ENCODE measurements at regions not wholly inside any gene's neighbourhood (a gene's known extent, or its start where the extent isn't known, plus 50 kb on each side); places are given as distances from the start of the nearest gene placed in this dataset.

DNA sequence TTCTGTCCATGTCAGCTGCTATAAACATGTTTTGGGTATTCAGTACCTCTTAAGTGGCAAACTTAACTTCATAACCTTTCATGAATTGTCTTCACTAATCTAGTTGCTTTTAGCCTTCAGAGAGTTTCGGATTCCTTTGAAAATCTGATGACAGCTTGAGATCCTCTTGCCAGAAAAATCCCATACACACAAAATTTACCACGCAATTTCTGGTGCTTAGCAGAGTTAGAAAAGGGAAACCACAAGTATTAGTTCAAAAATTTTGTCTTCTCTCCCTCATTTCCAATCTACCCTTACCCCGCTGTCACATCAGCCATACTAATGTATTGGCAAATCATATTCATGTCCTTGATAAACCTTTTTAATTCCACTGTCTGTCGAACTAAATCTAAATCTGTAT is 72.7 kb upstream of the TMEM106B start:
- no peak for DNase-seq (ENCODE audit: extremely low spot score)
- ChIA-PET CTCF (no interaction called here), POLR2A (no interaction called here)
- no peak for TF ChIP-seq ZNF384 (IDR thresholded peaks at IDR 0.05)
- no peak for TF ChIP-seq CTBP1 (IDR thresholded peaks at IDR 0.05; ENCODE audit: borderline replicate concordance)
- TF ChIP-seq, protein P1, sequence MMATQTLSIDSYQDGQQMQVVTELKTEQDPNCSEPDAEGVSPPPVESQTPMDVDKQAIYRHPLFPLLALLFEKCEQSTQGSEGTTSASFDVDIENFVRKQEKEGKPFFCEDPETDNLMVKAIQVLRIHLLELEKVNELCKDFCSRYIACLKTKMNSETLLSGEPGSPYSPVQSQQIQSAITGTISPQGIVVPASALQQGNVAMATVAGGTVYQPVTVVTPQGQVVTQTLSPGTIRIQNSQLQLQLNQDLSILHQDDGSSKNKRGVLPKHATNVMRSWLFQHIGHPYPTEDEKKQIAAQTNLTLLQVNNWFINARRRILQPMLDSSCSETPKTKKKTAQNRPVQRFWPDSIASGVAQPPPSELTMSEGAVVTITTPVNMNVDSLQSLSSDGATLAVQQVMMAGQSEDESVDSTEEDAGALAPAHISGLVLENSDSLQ (IDR thresholded peaks at IDR 0.05), result no peak

DNA sequence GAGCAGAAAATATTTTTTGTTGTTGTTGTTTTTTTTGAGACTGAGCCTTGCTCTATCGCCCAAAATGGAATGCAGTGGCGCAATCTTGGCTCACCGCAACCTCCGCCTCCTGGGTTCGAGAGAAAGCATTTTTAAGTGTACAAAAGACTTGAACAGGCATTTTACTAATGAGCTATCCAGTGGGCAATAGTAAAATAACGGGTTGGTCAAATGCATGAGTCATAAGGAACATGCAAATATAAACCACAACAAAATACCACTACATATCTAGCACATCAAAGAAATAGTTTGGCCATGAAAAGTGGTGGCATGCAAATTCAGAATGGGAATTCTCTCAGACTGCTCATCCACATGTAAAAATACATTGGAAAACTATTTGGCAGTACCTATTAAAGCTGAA is 71.7 kb upstream of the TMEM106B start:
- POLR2A ChIA-PET, result no interaction called here
- CTCF ChIA-PET, result no interaction called here
- TF ChIP-seq SP1 (IDR thresholded peaks at IDR 0.05) (no peak), FOXA1 (IDR thresholded peaks at IDR 0.05) (no peak), ZNF384 (IDR thresholded peaks at IDR 0.05) (no peak), NFRKB (IDR thresholded peaks at IDR 0.05) (no peak), HDGF (IDR thresholded peaks at IDR 0.05; ENCODE audit: borderline replicate concordance) (no peak), LEF1 (IDR thresholded peaks at IDR 0.05; ENCODE audit: borderline replicate concordance) (no peak), FOXK2 (IDR thresholded peaks at IDR 0.05) (no peak), ELF4 (IDR thresholded peaks at IDR 0.05) (no peak), ARNT (IDR thresholded peaks at IDR 0.05) (no peak), FOXM1 (IDR thresholded peaks at IDR 0.05; ENCODE audit: borderline replicate concordance) (no peak)
- TF ChIP-seq, protein P1 (IDR thresholded peaks at IDR 0.05), result no peak
- no peak for DNase-seq (ENCODE audit: extremely low spot score)

DNA sequence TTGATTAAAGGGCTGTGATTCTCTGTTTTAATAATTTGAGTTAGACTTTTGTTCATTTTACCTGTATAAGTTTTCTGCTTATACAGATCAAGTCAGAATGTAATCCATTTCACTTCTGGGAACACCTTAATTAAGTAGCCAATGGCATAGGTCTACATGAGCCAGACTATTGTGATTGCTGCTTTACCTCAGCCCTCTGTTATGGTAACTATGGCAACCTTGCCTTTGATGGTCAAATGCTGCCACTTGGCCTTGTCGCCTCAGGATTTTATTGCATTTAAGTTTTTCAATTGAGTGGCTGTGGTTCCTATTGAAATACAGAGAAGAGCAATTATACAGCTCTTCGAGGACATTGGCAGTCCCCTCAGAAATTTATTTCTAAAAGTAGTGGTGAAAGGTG is 64.3 kb upstream of the TMEM106B start:
- TF ChIP-seq ARNT (IDR thresholded peaks at IDR 0.05) (no peak), CTBP1 (IDR thresholded peaks at IDR 0.05; ENCODE audit: borderline replicate concordance) (no peak), SUZ12 (IDR thresholded peaks at IDR 0.05) (no peak), BHLHE40 (IDR thresholded peaks at IDR 0.05; ENCODE audit: borderline replicate concordance) (no peak)
- ChIA-PET CTCF (no interaction called here), POLR2A (no interaction called here)
- DNase-seq (ENCODE audit: extremely low spot score), result no peak

DNA sequence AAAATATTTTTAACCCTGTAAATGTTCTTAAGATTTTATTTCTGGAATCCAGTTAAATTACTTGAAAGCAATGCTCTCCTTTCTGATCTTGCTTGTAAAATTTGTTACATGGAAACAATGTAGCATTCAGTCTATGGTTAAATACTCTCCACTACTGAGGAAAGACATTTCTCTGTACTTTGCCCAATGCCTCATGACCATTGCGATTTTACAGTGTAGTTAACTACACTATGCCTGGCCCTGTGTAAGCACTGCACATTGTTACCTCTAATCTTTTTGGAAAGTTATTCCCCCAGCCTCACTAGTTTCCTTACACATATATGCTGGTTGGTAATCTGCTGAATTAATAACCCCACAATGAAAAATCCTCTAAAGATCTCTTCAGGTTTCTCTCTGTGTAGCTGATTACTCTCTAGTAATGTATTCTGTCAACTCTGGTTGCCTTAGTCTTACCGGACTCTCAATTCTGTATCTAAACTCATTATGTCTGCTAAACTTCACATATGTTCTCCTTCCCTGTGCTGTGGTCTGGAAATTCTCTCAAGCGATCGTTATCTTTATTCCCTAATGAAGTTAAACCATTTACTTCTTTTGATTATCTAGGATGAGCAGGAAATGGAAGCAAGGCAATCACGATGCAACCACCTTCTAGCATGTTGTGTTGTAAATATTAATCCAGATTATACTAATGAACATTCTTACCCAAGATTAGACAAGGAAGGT is 58.7 kb upstream of the TMEM106B start:
- POLR2A ChIA-PET, result no interaction called here
- TF ChIP-seq HDGF (IDR thresholded peaks at IDR 0.05; ENCODE audit: borderline replicate concordance), result no peak
- TF ChIP-seq BHLHE40 (IDR thresholded peaks at IDR 0.05; ENCODE audit: borderline replicate concordance), result no peak
- TF ChIP-seq NFRKB (IDR thresholded peaks at IDR 0.05), result no peak
- no peak for TF ChIP-seq ZNF384 (IDR thresholded peaks at IDR 0.05)
- no peak for TF ChIP-seq FOXA1 (IDR thresholded peaks at IDR 0.05)
- TF ChIP-seq LEF1 (IDR thresholded peaks at IDR 0.05; ENCODE audit: borderline replicate concordance), result no peak
- TF ChIP-seq, protein P1 (IDR thresholded peaks at IDR 0.05), result no peak
- no peak for TF ChIP-seq SP1 (IDR thresholded peaks at IDR 0.05)
- no peak for TF ChIP-seq ELF4 (IDR thresholded peaks at IDR 0.05)
- TF ChIP-seq CTBP1 (IDR thresholded peaks at IDR 0.05; ENCODE audit: borderline replicate concordance), result no peak
- TF ChIP-seq TARDBP (IDR thresholded peaks at IDR 0.05), result no peak
- no peak for TF ChIP-seq L3MBTL2 (conservative IDR thresholded peaks at IDR 0.05)
- no peak for TF ChIP-seq SUZ12 (IDR thresholded peaks at IDR 0.05)
- no peak for TF ChIP-seq FOXK2 (IDR thresholded peaks at IDR 0.05)
- no peak for TF ChIP-seq ARNT (IDR thresholded peaks at IDR 0.05)
- TF ChIP-seq FOXM1 (IDR thresholded peaks at IDR 0.05; ENCODE audit: borderline replicate concordance), result no peak
- CTCF ChIA-PET, result no interaction called here
- DNase-seq (ENCODE audit: extremely low spot score), result no peak

DNA sequence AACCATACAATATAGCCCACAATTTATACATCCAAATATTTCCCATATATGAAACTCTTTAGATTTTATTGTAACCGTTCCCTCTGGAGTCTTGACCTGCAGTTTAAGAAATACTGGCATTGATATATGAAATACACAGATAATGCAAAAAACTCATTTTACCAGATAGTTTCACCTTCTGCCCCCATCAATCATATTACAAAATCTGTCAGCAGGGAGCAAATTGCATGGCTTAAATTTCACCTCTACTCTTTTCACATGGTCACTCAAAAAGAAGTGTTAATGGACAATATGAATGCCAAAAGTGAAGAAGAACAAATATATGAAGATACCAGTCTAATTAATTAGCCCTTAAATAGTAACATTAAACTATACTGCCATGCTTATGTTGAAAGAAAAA is 57.0 kb upstream of the TMEM106B start:
- ChIA-PET POLR2A (no interaction called here), CTCF (no interaction called here)
- DNase-seq (ENCODE audit: extremely low spot score), result no peak
- no peak for TF ChIP-seq ELF4 (IDR thresholded peaks at IDR 0.05)
- no peak for TF ChIP-seq SUZ12 (IDR thresholded peaks at IDR 0.05)
- TF ChIP-seq SP1 (IDR thresholded peaks at IDR 0.05), result no peak
- TF ChIP-seq, protein P1 (IDR thresholded peaks at IDR 0.05), result peak; percentile 62
- TF ChIP-seq ZNF384 (IDR thresholded peaks at IDR 0.05), result no peak
- TF ChIP-seq FOXM1 (IDR thresholded peaks at IDR 0.05; ENCODE audit: borderline replicate concordance), result no peak
- no peak for TF ChIP-seq NFRKB (IDR thresholded peaks at IDR 0.05)

DNA sequence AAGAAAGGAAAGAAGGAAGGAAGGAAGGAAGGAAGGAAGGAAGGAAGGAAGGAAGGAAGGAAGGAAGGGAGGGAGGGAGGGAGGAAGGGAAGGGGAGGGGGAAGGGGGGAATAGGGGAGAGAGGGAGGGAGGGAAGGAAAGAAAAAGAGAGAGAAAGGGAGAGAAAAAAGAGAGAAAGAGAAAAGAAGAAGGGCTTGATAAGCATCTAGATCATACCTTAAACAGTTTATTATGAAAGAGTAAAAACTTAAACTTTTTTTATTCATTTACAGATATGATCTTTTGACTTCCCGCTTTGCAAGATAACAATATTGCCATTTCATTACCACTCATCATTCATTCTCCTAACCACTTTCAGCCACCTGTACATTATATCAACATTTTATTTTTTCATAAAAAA is 53.6 kb upstream of the TMEM106B start:
- TF ChIP-seq L3MBTL2 (conservative IDR thresholded peaks at IDR 0.05) (no peak), FOXK2 (IDR thresholded peaks at IDR 0.05) (no peak), SP1 (IDR thresholded peaks at IDR 0.05) (no peak), ZNF384 (IDR thresholded peaks at IDR 0.05) (no peak), HDGF (IDR thresholded peaks at IDR 0.05; ENCODE audit: borderline replicate concordance) (no peak), CTBP1 (IDR thresholded peaks at IDR 0.05; ENCODE audit: borderline replicate concordance) (no peak), SUZ12 (IDR thresholded peaks at IDR 0.05) (no peak), FOXM1 (IDR thresholded peaks at IDR 0.05; ENCODE audit: borderline replicate concordance) (no peak), FOXA1 (IDR thresholded peaks at IDR 0.05) (no peak), LEF1 (IDR thresholded peaks at IDR 0.05; ENCODE audit: borderline replicate concordance) (no peak), NFRKB (IDR thresholded peaks at IDR 0.05) (no peak), ELF4 (IDR thresholded peaks at IDR 0.05) (no peak), TARDBP (IDR thresholded peaks at IDR 0.05) (no peak), BHLHE40 (IDR thresholded peaks at IDR 0.05; ENCODE audit: borderline replicate concordance) (no peak), ARNT (IDR thresholded peaks at IDR 0.05) (no peak)
- TF ChIP-seq, protein P1 (IDR thresholded peaks at IDR 0.05), result no peak
- POLR2A ChIA-PET, result no interaction called here
- no peak for DNase-seq (ENCODE audit: extremely low spot score)
- CTCF ChIA-PET, result no interaction called here

Measured in HEK293T (cell line).